ENCODE measurements at regions not wholly inside any gene's neighbourhood (a gene's known extent, or its start where the extent isn't known, plus 50 kb on each side); places are given as distances from the start of the nearest gene placed in this dataset.

DNA sequence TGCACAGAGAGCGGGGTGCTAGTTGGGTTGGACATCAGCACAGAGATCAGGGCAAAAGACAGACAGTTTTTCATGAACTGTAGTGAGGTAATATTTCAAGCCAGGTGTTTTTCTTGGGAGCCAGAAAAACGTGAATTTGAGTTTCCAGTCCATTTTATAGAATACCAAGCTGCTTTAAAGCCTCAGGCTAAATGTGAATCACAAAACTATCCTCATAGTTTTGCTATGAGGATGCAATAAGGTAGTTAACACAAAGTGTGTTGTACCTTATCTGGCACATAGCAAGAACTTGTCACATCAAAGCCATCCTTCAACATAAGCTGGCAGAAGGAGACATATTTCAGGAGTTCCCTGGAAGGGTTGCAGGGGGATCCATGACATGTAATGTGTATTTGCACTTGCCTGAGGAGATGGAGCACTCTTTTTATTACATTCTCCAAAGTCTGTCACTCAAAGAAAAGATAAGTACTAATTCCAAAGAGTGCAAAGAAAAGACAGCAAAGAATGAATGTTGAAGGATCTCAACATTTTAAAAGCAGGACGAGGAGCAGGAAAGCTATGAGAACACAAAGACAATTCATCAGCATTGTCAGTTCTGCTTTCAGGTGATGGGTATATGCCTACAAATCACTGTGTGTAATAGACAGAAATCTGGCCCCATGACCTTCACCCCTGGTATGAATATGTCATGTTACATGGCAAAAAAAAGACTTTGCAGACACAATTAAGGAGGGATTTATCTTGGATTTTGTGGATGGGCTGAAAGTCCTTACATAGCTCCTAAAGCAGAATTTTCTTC lies 1046.4 kb downstream of the NTRK3 start:
- no peak overlapping the region for H3K4me3 ChIP-seq (ENCODE audit: low read depth, low read length)
- TF ChIP-seq, protein P1, sequence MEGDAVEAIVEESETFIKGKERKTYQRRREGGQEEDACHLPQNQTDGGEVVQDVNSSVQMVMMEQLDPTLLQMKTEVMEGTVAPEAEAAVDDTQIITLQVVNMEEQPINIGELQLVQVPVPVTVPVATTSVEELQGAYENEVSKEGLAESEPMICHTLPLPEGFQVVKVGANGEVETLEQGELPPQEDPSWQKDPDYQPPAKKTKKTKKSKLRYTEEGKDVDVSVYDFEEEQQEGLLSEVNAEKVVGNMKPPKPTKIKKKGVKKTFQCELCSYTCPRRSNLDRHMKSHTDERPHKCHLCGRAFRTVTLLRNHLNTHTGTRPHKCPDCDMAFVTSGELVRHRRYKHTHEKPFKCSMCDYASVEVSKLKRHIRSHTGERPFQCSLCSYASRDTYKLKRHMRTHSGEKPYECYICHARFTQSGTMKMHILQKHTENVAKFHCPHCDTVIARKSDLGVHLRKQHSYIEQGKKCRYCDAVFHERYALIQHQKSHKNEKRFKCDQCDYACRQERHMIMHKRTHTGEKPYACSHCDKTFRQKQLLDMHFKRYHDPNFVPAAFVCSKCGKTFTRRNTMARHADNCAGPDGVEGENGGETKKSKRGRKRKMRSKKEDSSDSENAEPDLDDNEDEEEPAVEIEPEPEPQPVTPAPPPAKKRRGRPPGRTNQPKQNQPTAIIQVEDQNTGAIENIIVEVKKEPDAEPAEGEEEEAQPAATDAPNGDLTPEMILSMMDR (conservative IDR thresholded peaks at IDR 0.05; ENCODE audit: low read depth, low read length), result no peak
- no peak for DNase-seq (ENCODE audit: low read depth)

DNA sequence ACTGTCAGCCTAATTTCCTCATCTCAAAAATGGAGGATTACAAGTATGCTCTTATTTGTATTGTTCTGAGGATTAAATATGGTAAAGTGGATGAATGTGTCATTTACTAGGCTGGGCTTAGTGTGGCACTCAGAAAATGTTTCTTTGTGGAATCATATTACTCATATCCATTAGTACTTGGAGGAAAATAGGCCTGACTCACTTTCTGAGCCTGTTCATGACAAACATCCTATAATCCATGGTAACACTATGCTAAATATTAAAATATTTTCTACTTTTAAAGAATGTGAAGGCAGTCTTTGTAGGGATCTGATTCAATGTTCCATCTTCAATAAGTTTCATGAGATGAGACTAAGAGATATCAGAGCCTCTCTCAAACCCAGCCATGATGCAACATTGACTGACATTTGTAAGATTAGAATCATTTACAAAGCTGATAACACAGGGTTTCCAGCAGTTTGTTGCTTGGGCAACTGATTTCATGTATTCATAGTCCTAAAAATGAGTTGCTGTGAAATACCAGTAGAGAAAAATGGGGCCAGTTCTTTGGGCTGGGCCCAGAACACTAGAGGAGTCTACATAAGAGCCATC lies 1048.5 kb downstream of the NTRK3 start:
- no peak overlapping the region for H3K4me3 ChIP-seq (ENCODE audit: low read depth, low read length)
- TF ChIP-seq, protein P1 (conservative IDR thresholded peaks at IDR 0.05; ENCODE audit: low read depth, low read length), result no peak
- no peak for DNase-seq (ENCODE audit: low read depth)

DNA sequence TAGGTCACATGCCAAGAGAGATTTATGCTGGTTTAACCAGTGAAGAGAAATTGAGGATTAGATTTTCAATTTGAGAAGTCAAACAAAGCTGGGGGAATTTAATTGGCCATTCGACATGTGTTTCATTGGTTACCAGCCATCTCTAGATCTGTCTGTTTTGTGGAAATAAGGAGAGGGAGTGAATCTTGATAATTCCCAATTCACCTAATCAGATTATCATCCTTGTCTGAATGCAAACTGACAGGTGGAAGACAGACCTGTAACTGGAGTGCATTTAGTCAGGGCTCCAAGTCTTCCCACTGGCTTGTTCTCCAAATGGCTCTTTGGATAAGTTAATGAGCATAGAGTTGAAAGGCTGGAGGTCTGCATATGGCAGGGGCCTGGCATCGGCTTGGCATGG lies 1049.3 kb downstream of the NTRK3 start:
- TF ChIP-seq, protein P1 (conservative IDR thresholded peaks at IDR 0.05; ENCODE audit: low read depth, low read length), result no peak
- no peak overlapping the region for H3K4me3 ChIP-seq (ENCODE audit: low read depth, low read length)
- no peak for DNase-seq (ENCODE audit: low read depth)

DNA sequence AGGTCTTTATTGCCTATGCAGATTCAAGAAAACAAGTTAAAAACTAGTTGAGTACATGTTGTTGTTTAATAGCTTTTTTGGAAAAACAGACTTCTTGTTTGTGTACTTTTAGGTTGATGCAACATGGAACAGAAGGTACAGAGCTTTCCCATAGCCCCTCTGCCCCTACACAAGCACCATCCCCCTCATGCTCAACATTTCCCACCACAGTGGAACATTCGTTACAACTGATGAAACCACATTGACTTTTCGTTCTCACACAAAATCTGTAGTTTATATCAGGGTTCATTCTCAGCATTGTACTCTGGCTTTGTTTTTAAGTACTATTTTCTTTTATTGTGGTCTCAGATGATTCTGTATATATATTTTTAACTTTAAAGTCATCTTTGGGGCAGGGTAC lies 1054.6 kb downstream of the NTRK3 start:
- H3K4me3 ChIP-seq (ENCODE audit: low read depth, low read length), result no peak overlapping the region
- no peak for DNase-seq (ENCODE audit: low read depth)
- TF ChIP-seq, protein P1 (conservative IDR thresholded peaks at IDR 0.05; ENCODE audit: low read depth, low read length), result no peak

DNA sequence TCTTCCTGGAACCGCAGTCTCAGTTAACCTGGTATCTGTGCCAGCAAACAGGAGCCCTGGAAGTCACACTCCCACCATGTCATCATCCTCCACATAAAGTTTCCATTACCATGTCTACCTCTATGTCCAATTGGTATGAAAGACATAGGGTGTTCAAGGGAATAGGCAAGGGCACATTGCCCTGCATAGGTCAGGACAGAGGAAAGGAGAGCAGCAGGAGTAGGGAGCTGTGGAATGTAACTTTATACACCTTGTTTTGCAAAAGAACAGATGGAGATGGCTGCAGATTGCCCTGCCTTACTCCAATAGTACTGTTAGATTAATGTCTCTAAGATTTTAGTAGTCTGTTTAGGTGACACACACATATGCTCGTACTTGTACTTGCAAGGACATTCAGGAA lies 1056.4 kb downstream of the NTRK3 start:
- H3K4me3 ChIP-seq (ENCODE audit: low read depth, low read length), result no peak overlapping the region
- DNase-seq (ENCODE audit: low read depth), result no peak
- TF ChIP-seq, protein P1 (conservative IDR thresholded peaks at IDR 0.05; ENCODE audit: low read depth, low read length), result no peak

DNA sequence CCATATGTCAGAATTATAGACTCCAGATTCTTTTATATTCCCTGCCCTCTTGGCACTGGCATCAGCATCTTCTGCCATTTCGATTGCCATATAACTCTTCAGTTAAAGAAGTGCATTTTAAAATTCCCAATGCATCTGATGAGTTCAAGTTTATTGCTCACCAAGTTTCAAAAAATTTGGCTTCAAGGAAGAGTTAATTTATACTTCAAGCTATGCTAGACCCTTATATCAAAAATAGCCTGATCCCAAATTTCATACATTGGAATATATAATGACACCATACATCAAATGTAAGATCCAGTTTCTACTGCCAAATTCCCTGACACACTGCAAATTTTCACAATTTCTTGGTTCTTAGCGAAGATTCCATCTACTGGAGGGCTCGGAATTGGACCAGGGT lies 1058.6 kb downstream of the NTRK3 start:
- no peak for DNase-seq (ENCODE audit: low read depth)
- H3K4me3 ChIP-seq (ENCODE audit: low read depth, low read length), result no peak overlapping the region
- TF ChIP-seq, protein P1 (conservative IDR thresholded peaks at IDR 0.05; ENCODE audit: low read depth, low read length), result no peak

DNA sequence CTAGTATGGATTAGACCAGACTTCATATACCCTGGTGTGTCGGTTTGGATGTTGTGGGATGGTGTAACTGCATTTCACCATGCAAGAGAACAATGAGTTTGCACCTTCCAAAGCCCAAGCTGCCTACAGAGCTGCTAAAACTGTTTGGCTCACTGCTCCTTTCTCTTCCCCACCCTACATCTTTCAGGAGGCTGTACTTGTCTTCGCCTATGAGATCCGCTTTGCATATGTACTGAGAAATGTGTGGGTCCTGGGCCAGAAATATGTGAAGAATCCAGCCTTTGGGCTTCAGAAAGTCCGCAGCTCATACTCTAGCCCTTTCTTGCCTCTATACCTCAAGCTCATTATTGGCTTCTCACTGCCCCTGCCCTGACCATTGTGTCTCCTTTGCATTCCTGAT lies 1060.0 kb downstream of the NTRK3 start:
- DNase-seq (ENCODE audit: low read depth), result no peak
- H3K4me3 ChIP-seq (ENCODE audit: low read depth, low read length), result no peak overlapping the region
- TF ChIP-seq, protein P1 (conservative IDR thresholded peaks at IDR 0.05; ENCODE audit: low read depth, low read length), result no peak
